MV-4-11 (cell line): ENCODE measurements at regions not wholly inside any gene's neighbourhood (a gene's known extent, or its start where the extent isn't known, plus 50 kb on each side); places are given as distances from the start of the nearest gene placed in this dataset.
"Not testable (repeated sequence)": the region's sequence is repeated elsewhere in the genome, so short reads cannot be mapped to it uniquely, and the experiment has no call there.

Source experiments
- DNase-seq: peaks from one replicate; lab custom pipeline; 2025; lab: John Stamatoyannopoulos, UW

DNA sequence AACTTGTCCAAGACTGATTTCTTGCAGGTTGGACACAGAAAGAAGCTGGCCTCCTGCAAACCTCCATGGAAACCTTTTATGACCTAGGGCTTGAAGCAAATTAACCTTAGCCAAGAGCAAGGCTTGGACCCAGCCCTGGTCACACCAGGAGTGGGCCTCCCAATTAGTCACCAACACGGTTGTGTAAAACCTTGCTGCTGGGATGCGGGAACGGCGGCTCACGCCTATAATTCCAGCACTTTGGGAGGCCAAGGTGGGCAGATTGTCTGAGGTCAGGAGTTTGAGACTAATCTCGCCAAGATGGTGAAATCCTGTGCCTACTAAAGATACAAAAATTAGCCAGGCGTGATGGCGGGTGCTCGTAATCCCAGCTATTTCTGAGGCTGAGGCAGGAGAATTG lies 419.9 kb downstream of the AASDHPPT start:
- DNase-seq, result no peak

DNA sequence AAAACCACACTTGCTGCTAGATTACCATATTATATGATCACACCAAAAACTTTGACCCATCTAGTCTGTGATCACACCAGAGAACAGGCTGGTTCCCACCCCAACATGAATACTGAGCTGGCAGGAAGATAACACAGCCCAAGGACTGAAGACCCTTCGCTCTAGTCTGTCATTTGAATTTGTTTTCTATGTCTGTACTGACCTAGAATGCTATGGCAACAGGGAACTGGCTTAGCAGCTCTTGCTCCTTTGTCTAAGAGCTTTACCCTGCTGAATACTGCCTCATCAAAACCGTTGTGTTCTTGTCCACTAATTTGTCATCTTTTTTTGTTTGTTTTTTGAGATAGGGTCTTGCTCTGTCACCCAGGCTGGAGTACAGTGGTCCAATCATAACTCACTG lies 420.4 kb downstream of the AASDHPPT start:
- DNase-seq, result no peak

DNA sequence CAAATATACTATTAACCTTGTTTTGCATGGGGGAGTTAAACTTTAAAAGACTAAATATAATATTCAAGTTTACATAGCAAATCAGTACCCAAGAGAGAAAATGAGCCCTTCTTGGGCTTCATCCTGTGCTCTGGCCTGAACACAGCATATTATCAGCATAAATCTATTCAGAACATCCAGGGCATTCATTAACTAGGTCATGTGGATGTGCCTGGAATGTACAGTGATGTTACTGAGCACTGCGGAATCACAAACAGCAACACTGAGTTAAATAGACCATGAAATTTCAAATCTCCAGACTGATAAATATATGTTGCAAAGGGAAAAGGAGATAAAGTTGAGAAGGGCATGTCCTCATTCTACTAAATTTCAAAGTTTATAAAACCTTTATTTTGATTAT lies 426.4 kb downstream of the AASDHPPT start:
- no peak for DNase-seq

DNA sequence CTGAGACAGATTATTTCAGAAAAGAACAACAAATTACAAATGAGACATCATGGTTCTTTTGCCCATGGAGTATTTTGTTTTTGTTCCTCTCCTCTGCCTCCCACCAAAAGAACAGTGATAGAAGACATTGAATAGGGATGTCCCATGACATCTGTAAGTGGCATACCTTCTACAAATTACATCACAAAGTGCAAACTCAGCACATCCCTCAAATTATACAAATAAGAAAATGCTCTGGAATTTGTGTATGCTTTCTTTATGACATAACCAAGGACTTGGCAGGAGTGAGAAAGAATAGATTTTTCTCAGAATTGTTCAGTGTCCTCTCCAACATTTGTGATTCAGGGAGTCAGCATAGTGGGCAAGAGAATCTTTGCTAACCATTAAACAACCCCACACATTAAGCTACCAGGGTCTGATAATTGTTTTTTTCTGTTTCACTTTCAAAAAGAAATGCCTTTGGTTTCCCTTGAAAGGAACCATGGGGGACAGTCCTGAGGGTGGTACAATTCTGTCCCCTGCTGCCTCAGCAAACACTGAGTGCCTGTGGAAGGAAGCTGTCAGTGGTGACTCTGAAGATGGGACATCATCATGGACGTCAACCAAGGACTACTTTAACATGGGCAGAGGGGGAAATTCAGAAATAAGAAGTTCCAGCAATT lies 430.3 kb downstream of the AASDHPPT start:
- no peak for DNase-seq

DNA sequence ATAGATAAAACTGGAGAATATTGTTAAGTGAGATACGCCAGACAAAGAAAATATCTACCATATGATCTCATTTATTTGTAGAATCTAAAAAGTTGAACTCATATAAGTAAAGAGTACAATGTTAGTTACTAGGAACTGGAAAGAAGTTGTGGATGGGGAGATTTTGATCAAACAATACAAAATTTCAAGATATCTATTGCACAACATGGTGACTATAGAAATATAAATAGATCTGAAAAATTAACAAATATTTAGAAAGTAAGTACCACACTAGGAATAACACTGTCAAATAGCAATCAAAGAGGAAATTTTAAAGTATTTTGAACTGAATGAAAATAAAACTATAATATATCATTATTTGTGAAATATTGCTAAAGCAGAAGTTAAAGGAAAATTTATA lies 437.2 kb downstream of the AASDHPPT start:
- DNase-seq, result no peak

DNA sequence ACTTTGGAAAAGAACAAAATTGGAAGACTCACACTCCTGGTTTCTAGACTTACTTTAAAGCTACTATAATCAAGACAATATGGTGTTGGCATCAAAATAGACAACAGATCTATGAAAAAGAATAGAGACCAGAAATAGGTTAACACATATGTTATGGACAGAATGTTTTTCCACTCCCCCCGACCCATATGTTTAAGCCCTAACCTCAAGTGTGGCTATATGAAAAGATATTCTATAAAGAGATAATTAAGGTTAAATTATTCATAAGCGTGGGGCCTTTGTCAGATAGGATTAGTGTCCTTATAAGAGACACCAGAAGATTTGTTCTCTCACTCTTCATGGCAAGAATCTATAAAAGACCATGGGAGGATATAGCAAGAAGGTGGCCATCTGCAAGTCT lies 440.0 kb downstream of the AASDHPPT start:
- DNase-seq, result no peak

DNA sequence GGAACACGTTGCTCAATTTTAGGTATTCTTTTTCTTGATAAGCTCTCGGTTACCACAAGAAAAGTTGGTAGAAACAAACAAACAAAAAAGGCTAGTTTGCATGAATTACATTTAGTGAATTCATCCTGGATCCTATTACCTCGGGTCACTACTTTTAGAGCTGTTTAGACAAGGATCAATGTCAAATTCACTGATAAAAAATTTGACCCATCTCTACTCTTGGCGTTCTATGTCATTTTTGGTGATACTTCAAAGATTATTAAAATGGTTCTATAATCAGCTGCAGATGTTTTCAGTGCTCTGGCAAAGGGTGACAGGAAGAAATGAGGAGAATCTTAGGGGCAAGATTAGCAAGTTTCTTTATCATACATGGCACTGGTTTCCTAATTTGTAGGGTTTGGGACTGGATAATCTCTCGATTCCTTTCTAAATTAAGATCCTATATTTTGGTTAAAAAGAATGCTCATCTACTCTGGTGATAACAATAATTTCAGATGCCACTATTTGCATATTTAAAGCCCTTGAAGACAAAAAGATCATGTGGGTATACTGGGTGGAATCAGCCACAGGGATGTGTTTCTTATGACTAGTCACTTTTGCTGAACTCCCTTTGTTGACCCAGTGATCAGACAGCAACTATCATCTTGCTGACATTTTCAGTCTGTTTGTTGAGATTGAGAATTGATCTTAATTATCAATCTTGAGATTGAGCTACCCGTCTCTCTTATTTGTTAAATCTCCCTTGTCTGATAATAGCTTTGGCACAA lies 442.9 kb downstream of the AASDHPPT start:
- DNase-seq, result no peak

DNA sequence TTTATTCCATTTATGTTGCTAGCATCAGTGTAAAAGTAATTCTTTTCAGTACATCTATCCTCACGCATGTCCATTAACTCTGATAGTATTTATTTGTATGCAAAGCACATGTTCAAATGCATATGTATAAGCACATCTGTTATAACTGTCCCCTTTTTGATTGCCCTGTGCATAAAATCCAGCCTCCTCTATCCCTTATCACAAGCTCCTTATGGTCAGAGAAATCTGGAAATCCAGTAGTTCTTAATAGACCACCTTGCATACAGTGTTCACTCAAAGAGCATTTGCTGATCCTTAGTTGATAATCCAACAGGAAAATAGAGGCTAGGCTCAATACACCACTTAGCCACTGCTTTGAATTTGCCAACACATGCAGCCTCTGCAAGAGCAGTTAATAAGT lies 443.5 kb downstream of the AASDHPPT start:
- no peak for DNase-seq

DNA sequence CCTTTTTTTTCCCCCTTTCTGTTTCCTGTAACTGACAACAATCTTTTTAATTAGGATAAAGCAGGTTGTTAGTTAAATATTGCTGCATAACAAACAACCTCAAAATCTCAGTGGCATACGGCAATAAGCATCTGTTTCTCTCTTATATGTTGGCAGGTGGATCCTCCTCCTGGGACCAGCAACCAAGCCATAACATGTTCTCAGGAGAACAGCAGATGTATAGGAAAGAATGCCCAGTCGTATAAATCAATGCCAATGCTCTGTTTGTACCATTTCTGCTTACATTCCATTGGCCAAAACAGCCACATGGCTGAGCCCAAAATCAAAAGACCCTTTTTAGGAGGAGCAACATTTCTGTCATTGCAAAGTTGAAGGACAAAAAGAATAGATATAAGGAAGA lies 445.7 kb downstream of the AASDHPPT start:
- no peak for DNase-seq

DNA sequence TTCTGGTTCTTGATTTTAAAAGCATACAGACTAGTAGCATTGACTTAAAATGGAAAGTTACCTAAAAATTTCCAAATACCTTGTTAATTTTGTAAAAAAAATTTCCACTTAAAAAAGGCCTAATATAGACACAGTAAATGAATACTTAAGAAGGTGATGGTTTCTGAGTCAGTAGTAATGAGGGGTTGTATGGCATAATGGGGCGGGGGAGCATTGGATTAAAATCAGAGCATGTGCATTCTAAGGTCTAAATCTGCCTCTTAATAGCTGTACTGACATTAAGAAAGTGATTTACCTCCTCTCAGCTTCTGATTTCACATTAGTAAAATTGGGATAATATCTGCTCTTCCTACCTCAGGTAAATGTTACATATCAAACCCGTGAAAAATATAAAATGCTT lies 446.5 kb downstream of the AASDHPPT start:
- no peak for DNase-seq

DNA sequence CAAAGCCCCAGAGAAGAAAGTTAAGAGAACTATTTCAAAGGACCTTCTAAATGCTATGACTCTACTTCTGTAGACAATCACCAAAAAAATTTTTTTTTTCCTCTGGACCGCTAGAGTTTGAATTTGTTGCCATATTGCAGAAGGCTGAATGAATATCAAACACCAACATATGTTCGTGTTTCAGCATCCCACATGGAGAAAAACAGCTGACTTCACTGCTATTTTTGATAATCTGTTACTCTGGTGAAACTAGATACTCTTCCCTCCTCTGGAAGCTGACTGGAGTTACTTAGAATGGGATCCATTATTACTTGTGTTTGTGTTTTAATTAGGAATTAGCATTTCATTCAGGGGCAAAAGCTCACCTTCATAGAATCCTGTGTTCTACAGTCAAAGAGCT lies 447.0 kb downstream of the AASDHPPT start:
- no peak for DNase-seq

DNA sequence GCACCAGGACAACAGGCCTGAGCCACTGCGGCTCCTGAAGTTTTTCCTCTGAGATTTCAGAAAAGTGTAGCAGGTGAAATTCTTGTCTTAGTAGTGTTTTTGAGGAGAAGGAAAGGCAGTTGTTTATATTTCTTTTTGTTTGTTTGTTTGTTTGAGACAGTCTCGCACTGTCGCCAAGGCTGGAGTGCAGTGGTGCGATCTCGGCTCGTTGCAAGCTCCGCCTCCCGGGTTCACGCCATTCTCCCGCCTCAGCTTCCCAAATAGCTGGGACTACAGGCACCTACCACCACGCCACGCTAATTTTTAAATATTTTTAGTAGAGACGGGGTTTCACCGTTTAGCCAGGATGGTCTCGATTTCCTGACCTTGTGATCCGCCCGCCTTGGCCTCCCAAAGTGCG lies 454.2 kb downstream of the AASDHPPT start:
- not testable (repeated sequence) for DNase-seq

DNA sequence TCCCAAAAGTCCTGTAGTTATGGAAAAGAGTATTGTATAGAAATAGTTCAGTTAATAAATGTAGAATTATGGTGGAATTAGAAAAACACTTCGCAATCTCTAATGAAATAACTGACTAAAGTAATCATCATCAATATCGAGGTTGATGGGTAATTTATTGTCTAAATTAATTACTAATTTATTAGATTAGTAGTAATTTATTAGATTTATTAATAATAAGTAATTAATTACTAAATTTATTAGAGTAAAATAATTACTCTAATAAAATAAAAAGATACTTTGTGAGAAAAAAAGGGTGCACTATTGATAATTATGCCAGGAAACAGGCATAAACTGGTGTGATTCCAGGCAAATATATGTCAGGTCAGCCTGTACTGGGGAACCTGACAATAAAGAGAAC lies 455.6 kb downstream of the AASDHPPT start:
- no peak for DNase-seq

DNA sequence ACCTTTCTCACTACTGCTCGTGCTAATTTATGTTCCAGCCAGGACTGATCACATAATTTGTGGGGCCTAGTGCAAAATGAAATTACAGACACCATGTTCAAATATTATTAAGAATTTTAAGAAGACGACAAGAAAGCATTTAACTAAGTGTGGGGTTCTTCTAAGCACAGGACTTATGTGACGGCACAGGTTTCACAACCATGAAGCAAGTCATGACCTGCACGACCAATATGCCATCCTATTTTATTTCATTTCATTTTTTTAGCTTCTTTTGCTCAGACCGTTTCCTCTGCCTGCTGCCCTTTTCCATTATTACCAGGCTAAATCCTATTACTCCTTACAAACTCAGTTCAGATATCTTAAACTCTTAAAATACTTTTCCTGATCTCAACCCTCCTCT lies 462.5 kb downstream of the AASDHPPT start:
- no peak for DNase-seq

DNA sequence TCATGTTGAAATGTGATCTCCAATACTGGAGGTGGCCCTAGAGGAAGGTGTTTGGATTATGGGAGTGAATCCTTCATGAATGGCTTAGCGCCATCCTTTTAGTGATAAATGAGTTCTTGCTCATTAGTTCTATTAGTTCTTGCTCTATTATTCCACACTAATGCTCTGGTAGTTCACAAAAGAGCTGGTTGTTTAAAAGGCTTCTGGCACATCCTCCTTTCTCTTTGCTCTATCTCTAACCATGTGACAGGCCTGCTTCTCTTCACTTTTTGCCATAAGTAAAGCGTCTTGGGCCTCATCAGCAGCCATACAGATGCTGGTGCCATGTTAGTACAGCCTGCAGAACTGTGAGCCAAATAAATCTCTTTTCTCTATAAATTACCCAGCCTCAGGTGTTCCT lies 469.9 kb downstream of the GUCY1A2 start:
- no peak for DNase-seq

DNA sequence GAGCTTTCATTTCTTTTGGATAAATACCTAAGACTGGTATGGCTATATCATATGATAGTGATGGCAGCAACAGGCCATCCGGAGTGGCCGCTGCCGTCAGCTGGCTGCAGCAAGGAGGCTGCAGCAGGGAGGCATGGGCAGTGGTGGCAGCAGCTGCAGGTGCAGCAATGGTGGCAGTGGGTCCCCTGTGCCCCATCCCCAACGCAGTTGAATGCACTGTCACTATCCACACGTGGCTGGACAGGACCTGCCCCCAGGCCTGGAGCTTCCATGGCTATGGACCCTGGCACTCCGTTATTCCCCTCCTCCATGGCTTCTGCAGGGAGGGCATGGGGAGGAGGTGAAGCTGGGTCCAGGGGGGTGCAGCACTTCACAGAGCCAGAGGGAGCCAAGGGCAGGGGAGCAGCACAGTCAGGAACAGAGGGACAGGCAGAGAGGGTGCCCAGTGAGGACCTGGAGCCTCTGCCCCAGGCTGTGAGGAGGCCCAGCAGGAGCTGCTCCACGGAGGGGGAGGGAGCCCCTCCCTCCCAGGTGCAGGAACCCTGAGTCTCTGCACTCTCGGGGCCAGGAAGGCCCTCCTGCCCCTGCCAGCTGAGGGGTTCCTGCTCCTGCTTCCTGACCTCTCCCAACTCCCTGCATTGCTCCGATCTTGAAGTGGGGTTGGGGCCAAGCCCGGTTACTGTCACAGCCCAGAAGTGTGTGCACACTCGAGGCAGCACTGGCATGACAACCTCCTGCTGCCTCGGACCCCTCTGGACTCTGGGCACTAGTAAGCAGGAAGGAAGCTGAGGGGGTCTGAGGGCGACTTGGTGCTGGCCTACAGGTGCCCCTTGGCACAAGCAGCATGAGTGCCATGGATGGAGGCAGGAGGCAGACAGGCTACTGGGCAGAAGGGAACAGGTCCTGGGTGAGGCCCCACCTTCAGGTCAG lies 466.3 kb downstream of the GUCY1A2 start:
- no peak for DNase-seq

DNA sequence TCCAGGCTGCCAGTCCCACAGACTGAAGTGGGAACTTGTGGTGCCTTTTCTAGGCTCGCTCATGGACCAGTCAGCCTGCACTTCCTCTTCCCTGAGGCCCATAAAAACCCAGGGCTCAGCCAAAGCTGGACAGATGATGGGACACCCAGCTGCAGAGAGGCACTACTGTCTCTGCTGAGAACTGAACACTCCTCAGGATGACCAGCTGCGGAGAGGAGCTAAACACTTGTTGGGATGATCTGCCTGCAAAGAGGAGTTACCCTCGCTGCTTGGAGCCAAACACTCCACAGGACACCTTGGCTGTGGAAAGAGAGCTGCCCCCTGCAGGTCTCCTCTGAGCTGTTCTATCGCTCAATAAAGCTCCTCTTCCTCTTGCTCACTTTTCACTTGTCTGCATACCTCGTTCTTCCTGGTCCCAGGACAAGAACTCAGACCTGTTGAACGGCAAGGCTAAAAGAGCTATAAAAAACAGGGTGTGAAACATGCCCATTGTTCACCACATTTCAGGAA lies 465.5 kb downstream of the GUCY1A2 start:
- DNase-seq, result no peak

DNA sequence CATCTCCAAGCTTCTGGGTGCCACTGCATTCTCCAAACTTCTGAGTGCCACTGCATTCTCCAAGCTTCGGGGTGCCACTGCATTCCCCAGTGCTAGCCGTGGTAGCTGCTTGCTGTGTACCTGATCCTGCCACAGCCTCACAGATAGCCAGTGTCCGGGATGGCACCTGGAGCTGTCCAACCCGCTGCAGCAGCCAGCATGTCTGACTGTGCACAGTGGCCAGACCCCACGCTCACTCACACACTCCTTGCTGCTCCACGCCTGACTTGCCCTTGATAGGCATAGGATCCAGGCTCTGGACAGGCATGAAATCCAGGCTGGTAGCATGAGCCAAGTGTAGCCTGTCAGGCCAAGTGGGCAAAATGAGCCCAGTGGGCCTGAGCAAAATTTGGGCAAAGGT lies 465.0 kb downstream of the GUCY1A2 start:
- DNase-seq, result no peak

DNA sequence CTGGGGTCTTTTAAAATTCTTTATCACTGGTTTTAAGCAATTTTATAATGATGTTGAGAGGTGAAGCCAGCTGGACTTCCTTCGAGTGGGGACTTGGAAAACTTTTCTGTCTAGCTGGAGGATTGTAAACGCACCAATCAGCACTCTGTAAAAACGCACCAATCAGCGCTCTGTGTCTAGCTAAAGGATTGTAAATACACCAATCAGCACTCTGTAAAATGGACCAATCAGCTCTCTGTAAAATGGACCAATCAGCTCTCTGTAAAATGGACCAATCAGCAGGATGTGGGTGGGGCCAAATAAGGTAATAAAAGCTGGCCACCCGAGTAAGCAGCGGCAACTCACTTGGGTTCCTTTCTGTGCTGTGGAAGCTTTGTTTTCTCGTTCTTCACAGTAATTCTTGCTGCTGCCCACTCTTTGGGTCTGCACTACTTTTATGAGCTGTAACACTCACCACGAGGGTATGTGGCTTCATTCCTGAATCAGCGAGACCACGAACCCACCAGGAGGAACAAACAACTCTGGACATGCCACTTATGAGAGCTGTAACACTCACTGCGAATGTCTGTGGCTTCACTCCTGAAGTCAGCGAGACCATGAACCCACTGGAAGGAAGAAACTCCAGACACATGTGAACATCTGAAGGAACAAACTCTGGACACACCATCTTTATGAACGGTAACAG lies 462.6 kb downstream of the GUCY1A2 start:
- not testable (repeated sequence) for DNase-seq

DNA sequence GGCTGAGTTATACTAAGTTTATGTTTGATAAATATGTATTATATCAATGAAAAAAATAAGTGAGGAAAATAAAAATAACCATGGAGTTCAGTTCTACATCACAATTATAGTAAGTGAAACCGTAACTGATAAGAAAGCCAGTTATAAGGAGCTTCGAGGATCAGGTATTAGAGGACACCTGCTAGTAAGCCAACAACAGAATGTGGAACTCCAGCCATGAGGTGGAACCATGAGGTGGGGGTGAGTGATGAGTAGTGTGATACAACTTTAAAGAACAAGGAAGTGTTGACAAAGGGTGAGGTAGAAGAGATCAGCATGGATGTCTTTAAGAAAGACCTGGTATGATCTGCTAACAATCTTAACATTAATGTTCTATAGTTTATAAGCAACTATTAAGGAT lies 452.9 kb downstream of the GUCY1A2 start:
- no peak for DNase-seq

DNA sequence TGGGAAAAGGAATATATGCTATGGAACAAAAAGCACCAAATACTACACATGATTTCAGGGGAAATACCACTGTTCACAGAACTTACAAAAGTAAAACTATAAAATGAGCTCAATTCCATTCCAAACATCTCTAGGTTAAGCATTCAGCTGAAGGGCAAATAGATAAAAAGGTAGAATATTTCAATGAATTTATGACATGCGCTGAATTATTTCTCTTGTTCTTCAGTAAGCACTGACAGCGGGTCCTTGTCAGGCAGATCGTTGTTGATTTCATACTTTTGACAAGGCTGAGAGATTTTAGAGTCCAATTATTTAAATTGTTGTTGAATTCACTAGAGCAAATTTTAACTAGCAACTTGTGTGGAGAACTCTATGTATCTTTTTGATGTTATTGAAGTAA lies 449.6 kb downstream of the GUCY1A2 start:
- DNase-seq, result no peak

DNA sequence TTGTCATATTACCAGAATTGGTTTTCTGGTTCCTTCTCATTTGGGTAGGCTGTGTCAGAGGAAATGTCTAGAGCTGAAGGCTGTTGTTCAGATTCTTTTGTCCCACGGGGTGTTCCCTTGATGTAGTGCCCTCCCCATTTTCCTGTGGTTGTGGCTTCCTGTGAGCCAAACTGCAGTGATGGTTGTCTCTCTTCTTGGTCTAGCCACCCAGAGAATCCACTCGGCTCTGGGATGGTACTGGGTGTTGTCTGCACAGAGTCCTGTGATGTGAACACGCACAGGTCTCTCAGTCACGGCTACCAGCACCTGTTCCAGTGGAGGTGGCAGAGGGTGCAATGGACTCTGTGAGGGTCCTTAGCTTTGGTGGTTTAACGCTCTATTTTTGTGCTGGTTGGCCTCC lies 440.9 kb downstream of the GUCY1A2 start:
- DNase-seq, result not testable (repeated sequence)
